Colonic mucosa (tissue), 4 donors: ENCODE measurements at regions not wholly inside any gene's neighbourhood (a gene's known extent, or its start where the extent isn't known, plus 50 kb on each side); places are given as distances from the start of the nearest gene placed in this dataset.

Source experiments
- DNase-seq: peaks from one replicate; pipeline ENCODE4 v3.0.0-alpha.2; 2020
- H3K27ac ChIP-seq: fragments of 200-600 bp; one replicate; pipeline ENCODE4 v1.8.0; 2021
- H3K27me3 ChIP-seq: fragments of 200-600 bp; one replicate; pipeline ENCODE4 v1.8.0; 2021
- H3K36me3 ChIP-seq: fragments of 200-600 bp; one replicate; pipeline ENCODE4 v1.8.0; 2021
- H3K4me1 ChIP-seq: fragments of 200-600 bp; one replicate; pipeline ENCODE4 v1.8.0; 2021; ENCODE audit warnings: mild to moderate bottlenecking
- H3K4me3 ChIP-seq: fragments of 200-600 bp; one replicate; pipeline ENCODE4 v1.8.0; 2021
- H3K9ac ChIP-seq, 2 donors: one replicate each; pipeline ENCODE4 v1.7.0; 2013; ENCODE audit warnings: control low read depth in 2 of 2, low read depth in 2 of 2, low read length in 2 of 2
- H3K9me3 ChIP-seq: fragments of 200-600 bp; one replicate; pipeline ENCODE4 v1.8.0; 2021
- intact Hi-C: fragments of 100-400 bp; cut with DNase I; formaldehyde crosslinking; loops from one replicate; pipeline ENCODE4 v1.14.1; 2022
- TF ChIP-seq, protein P1 (sequence below): fragments of 200-600 bp; IDR thresholded peaks from one replicate; pipeline ENCODE4 v1.8.0; 2022; ENCODE audit warnings: antibody characterized with exemption, mild to moderate bottlenecking
- donor health status: healthy.
- donor health status: DM: no; HTN: no; CAD: no.
- donor health status: DM: no; HTN: no; CAD: no.

GRCh38 chr19:30865511-30865910, 483.7 kb downstream of the TSHZ3 start:
- H3K27me3 ChIP-seq, result no peaks in the 10 kb centered on the region
- no peak for DNase-seq
- intact Hi-C loops, result no loop called here
- TF ChIP-seq, protein P1, sequence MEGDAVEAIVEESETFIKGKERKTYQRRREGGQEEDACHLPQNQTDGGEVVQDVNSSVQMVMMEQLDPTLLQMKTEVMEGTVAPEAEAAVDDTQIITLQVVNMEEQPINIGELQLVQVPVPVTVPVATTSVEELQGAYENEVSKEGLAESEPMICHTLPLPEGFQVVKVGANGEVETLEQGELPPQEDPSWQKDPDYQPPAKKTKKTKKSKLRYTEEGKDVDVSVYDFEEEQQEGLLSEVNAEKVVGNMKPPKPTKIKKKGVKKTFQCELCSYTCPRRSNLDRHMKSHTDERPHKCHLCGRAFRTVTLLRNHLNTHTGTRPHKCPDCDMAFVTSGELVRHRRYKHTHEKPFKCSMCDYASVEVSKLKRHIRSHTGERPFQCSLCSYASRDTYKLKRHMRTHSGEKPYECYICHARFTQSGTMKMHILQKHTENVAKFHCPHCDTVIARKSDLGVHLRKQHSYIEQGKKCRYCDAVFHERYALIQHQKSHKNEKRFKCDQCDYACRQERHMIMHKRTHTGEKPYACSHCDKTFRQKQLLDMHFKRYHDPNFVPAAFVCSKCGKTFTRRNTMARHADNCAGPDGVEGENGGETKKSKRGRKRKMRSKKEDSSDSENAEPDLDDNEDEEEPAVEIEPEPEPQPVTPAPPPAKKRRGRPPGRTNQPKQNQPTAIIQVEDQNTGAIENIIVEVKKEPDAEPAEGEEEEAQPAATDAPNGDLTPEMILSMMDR, result no peak
- no peak overlapping the region for H3K4me3 ChIP-seq
- H3K27ac ChIP-seq, result no peak overlapping the region
- no peaks in the 10 kb centered on the region for H3K36me3 ChIP-seq
- no peaks in the 10 kb centered on the region for H3K4me1 ChIP-seq
- H3K9ac ChIP-seq, result no peak overlapping the region
- no peaks in the 10 kb centered on the region for H3K9me3 ChIP-seq

- Histone ChIP-seq H3K4me3 (no peak overlapping the region), H3K27me3 (no peaks in the 10 kb centered on the region), H3K27ac (no peak overlapping the region), H3K36me3 (no peaks in the 10 kb centered on the region), H3K4me1 (no peaks in the 10 kb centered on the region), H3K9me3 (no peaks in the 10 kb centered on the region), H3K9ac (no peak overlapping the region)
- intact Hi-C loops, result no loop called here
- TF ChIP-seq, protein P1, result no peak
- DNase-seq, result no peak
Measured at GRCh38 chr19:30864391-30865215, 484.6 kb downstream of the TSHZ3 start.

- no peak for DNase-seq
- intact Hi-C loops, result no loop called here
- Histone ChIP-seq H3K27me3 (no peaks in the 10 kb centered on the region), H3K4me1 (no peaks in the 10 kb centered on the region), H3K9ac (no peak overlapping the region), H3K9me3 (no peaks in the 10 kb centered on the region), H3K36me3 (no peaks in the 10 kb centered on the region), H3K27ac (no peak overlapping the region), H3K4me3 (no peak overlapping the region)
- TF ChIP-seq, protein P1, result no peak
Measured at GRCh38 chr19:30862876-30863275, 486.4 kb downstream of the TSHZ3 start.

GRCh38 chr19:30861919-30862318, 487.3 kb downstream of the TSHZ3 start:
- H3K27me3 ChIP-seq, result no peaks in the 10 kb centered on the region
- no peaks in the 10 kb centered on the region for H3K36me3 ChIP-seq
- no peak overlapping the region for H3K27ac ChIP-seq
- H3K4me1 ChIP-seq, result no peaks in the 10 kb centered on the region
- peak; percentile 11 for DNase-seq
- no peaks in the 10 kb centered on the region for H3K9me3 ChIP-seq
- TF ChIP-seq, protein P1, result no peak
- intact Hi-C loops, result no loop called here
- no peak overlapping the region for H3K4me3 ChIP-seq
- no peak overlapping the region for H3K9ac ChIP-seq

GRCh38 chr19:30857966-30858490, 485.8 kb downstream of the ZNF536 start:
- Histone ChIP-seq H3K36me3 (no peaks in the 10 kb centered on the region), H3K27ac (no peak overlapping the region), H3K4me1 (no peaks in the 10 kb centered on the region), H3K4me3 (no peak overlapping the region), H3K27me3 (no peaks in the 10 kb centered on the region), H3K9ac (no peak overlapping the region), H3K9me3 (no peaks in the 10 kb centered on the region)
- no peak for DNase-seq
- intact Hi-C loops, result no loop called here
- TF ChIP-seq, protein P1, result no peak
